HL-60 (cell line): ENCODE measurements at regions not wholly inside any gene's neighbourhood (a gene's known extent, or its start where the extent isn't known, plus 50 kb on each side); places are given as distances from the start of the nearest gene placed in this dataset.

Source experiments
- DNase-seq, 2 experiments: peaks; one replicate each; pipeline ENCODE4 v3.0.0-alpha.2; 2010 to 2020; ENCODE audit warnings: low read depth in 1 of 2, low spot score in 1 of 2
- H3K27ac ChIP-seq: fragments of 250-450 bp; sonication (Bioruptor Pico); replicated peaks from 2 replicates; pipeline ENCODE4 v1.5.1; 2020; ENCODE audit warnings: mild to moderate bottlenecking, moderate library complexity
- H3K27me3 ChIP-seq: fragments of 250-450 bp; sonication (Bioruptor Pico); 2 replicates; pipeline ENCODE4 v1.5.1; 2021; ENCODE audit warnings: mild to moderate bottlenecking, moderate library complexity; ENCODE audit not compliant: insufficient read depth, poor library complexity, severe bottlenecking
- H3K4me3 ChIP-seq: replicated peaks from 2 replicates; pipeline ENCODE4 v1.5.1; 2011; ENCODE audit warnings: mild to moderate bottlenecking, control low read depth, low read length; ENCODE audit not compliant: insufficient read depth
- GABPA ChIP-seq: IDR thresholded peaks from 2 replicates; pipeline ENCODE4 v1.6.1; 2012; ENCODE audit warnings: low read depth
- POLR2AphosphoS5 ChIP-seq: IDR thresholded peaks from 2 replicates; pipeline ENCODE4 v1.6.1; 2012; ENCODE audit warnings: low read depth
- SPI1 ChIP-seq: IDR thresholded peaks from 2 replicates; pipeline ENCODE4 v1.6.1; 2012; ENCODE audit warnings: low read depth, mild to moderate bottlenecking, borderline replicate concordance
- TF ChIP-seq, protein P1 (sequence below): IDR thresholded peaks from 2 replicates; pipeline ENCODE4 v1.6.1; 2012; ENCODE audit warnings: low read depth; ENCODE audit not compliant: insufficient replicate concordance
- TF ChIP-seq, protein P2 (sequence below): IDR thresholded peaks from one replicate; pipeline ENCODE4 v1.5.1; 2011; ENCODE audit warnings: low read length, control low read depth, inconsistent platforms; ENCODE audit not compliant: insufficient read depth

DNA sequence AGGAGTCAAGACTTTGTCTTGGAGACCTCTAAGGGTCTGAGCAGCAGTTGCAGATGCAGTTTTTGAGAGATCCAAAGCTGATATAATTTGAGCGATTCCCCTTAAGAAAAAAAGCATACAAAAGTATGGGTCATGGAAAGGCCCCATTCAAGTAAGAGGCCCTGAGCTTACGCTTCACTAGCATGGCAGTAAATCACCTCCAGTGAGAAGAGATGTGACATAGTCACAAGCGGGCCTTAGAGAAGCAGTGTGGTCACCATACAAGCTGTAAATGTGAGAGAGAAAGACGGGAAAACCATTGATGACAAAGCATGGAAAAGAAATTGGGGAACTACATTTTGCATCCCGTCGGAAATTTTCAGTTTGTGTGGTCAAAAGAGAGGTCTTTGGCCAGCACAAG, 70.6 kb upstream of the GSC start:
- Histone ChIP-seq H3K27ac (no peak overlapping the region), H3K27me3 (no peaks in the 10 kb centered on the region), H3K4me3 (no peak overlapping the region)
- TF ChIP-seq, protein P1, sequence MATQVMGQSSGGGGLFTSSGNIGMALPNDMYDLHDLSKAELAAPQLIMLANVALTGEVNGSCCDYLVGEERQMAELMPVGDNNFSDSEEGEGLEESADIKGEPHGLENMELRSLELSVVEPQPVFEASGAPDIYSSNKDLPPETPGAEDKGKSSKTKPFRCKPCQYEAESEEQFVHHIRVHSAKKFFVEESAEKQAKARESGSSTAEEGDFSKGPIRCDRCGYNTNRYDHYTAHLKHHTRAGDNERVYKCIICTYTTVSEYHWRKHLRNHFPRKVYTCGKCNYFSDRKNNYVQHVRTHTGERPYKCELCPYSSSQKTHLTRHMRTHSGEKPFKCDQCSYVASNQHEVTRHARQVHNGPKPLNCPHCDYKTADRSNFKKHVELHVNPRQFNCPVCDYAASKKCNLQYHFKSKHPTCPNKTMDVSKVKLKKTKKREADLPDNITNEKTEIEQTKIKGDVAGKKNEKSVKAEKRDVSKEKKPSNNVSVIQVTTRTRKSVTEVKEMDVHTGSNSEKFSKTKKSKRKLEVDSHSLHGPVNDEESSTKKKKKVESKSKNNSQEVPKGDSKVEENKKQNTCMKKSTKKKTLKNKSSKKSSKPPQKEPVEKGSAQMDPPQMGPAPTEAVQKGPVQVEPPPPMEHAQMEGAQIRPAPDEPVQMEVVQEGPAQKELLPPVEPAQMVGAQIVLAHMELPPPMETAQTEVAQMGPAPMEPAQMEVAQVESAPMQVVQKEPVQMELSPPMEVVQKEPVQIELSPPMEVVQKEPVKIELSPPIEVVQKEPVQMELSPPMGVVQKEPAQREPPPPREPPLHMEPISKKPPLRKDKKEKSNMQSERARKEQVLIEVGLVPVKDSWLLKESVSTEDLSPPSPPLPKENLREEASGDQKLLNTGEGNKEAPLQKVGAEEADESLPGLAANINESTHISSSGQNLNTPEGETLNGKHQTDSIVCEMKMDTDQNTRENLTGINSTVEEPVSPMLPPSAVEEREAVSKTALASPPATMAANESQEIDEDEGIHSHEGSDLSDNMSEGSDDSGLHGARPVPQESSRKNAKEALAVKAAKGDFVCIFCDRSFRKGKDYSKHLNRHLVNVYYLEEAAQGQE, result no peak
- TF ChIP-seq GABPA (no peak), POLR2AphosphoS5 (no peak), SPI1 (no peak)
- TF ChIP-seq, protein P2, sequence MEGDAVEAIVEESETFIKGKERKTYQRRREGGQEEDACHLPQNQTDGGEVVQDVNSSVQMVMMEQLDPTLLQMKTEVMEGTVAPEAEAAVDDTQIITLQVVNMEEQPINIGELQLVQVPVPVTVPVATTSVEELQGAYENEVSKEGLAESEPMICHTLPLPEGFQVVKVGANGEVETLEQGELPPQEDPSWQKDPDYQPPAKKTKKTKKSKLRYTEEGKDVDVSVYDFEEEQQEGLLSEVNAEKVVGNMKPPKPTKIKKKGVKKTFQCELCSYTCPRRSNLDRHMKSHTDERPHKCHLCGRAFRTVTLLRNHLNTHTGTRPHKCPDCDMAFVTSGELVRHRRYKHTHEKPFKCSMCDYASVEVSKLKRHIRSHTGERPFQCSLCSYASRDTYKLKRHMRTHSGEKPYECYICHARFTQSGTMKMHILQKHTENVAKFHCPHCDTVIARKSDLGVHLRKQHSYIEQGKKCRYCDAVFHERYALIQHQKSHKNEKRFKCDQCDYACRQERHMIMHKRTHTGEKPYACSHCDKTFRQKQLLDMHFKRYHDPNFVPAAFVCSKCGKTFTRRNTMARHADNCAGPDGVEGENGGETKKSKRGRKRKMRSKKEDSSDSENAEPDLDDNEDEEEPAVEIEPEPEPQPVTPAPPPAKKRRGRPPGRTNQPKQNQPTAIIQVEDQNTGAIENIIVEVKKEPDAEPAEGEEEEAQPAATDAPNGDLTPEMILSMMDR, result no peak
- no peak for DNase-seq

GRCh38 chr14:94839348-94839747, 69.4 kb upstream of the GSC start:
- Histone ChIP-seq H3K27me3 (no peaks in the 10 kb centered on the region), H3K27ac (no peak overlapping the region), H3K4me3 (no peak overlapping the region)
- TF ChIP-seq SPI1 (no peak), POLR2AphosphoS5 (no peak), GABPA (no peak)
- TF ChIP-seq, protein P1, result no peak
- TF ChIP-seq, protein P2, result no peak
- no peak for DNase-seq

DNA sequence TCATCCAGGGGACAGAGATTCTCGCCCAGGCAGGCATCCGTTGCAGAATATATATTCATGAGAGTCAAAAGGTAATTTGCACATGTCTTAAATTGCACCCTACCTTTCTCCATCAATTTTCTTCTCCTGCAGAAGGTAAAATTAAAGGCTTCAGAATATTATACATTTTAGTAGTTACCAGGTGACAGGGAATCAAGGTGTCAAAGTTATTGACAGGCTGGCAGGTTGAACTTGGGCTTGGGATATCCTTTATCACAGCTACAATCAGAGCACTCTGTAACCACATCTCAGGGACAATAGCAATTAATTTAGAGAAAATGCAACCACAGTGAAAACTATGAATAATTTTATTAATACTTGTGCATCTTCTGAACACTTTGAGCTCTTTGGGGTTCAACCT, 66.9 kb upstream of the GSC start:
- Histone ChIP-seq H3K4me3 (no peak overlapping the region), H3K27me3 (peaks cover 3% of the 10 kb centered on the region), H3K27ac (no peak overlapping the region)
- DNase-seq, result no peak
- TF ChIP-seq, protein P2, result no peak
- TF ChIP-seq SPI1, result no peak
- no peak for TF ChIP-seq POLR2AphosphoS5
- TF ChIP-seq GABPA, result no peak
- TF ChIP-seq, protein P1, result no peak
